Endothelial cell of umbilical vein (primary cell): ENCODE measurements at regions not wholly inside any gene's neighbourhood (a gene's known extent, or its start where the extent isn't known, plus 50 kb on each side); places are given as distances from the start of the nearest gene placed in this dataset.

ENCODE experiments used
- EZH2 ChIP-seq: IDR thresholded peaks from 2 replicates; pipeline ENCODE4 v1.6.1; 2012; ENCODE audit warnings: borderline replicate concordance, low read depth, mild to moderate bottlenecking, moderate library complexity, low read length, inconsistent platforms; ENCODE audit not compliant: severe bottlenecking
- FOS ChIP-seq: IDR thresholded peaks from 2 replicates; pipeline ENCODE4 v1.6.1; 2011; ENCODE audit warnings: mild to moderate bottlenecking, low read length, moderate library complexity, borderline replicate concordance; ENCODE audit not compliant: insufficient read depth
- GATA2 ChIP-seq: IDR thresholded peaks from 2 replicates; pipeline ENCODE4 v1.7.0; 2011; ENCODE audit warnings: low read depth, mild to moderate bottlenecking, moderate library complexity, mixed read lengths, low read length; ENCODE audit not compliant: insufficient read length, insufficient read depth
- JUN ChIP-seq: IDR thresholded peaks from 2 replicates; pipeline ENCODE4 v1.6.1; 2011; ENCODE audit warnings: borderline replicate concordance, low read depth; ENCODE audit not compliant: insufficient read length, insufficient read depth
- POLR2A ChIP-seq: IDR thresholded peaks from 2 replicates; pipeline ENCODE4 v1.6.1; 2012; ENCODE audit warnings: low read depth, mild to moderate bottlenecking, control low read depth, low read length
- POLR2AphosphoS5 ChIP-seq: IDR thresholded peaks from 2 replicates; pipeline ENCODE4 v1.6.1; 2012; ENCODE audit warnings: low read depth, mild to moderate bottlenecking, control low read depth, low read length, moderate library complexity; ENCODE audit not compliant: insufficient read depth
- TF ChIP-seq, protein P1 (sequence below), 2 donors: IDR thresholded peaks; 1 replicate in 1 of 2; 2 replicates in 1 of 2; pipeline ENCODE4 v1.5.1; 2011; ENCODE audit warnings: low read length in 2 of 2, mild to moderate bottlenecking in 2 of 2, moderate library complexity in 2 of 2, control low read depth in 1 of 2, inconsistent platforms in 1 of 2, low read depth in 1 of 2; ENCODE audit not compliant: insufficient read depth in 1 of 2; ENCODE audit errors: extremely low read depth in 1 of 2

- TF ChIP-seq GATA2 = no peak
- no peak for TF ChIP-seq POLR2A
- TF ChIP-seq, protein P1, sequence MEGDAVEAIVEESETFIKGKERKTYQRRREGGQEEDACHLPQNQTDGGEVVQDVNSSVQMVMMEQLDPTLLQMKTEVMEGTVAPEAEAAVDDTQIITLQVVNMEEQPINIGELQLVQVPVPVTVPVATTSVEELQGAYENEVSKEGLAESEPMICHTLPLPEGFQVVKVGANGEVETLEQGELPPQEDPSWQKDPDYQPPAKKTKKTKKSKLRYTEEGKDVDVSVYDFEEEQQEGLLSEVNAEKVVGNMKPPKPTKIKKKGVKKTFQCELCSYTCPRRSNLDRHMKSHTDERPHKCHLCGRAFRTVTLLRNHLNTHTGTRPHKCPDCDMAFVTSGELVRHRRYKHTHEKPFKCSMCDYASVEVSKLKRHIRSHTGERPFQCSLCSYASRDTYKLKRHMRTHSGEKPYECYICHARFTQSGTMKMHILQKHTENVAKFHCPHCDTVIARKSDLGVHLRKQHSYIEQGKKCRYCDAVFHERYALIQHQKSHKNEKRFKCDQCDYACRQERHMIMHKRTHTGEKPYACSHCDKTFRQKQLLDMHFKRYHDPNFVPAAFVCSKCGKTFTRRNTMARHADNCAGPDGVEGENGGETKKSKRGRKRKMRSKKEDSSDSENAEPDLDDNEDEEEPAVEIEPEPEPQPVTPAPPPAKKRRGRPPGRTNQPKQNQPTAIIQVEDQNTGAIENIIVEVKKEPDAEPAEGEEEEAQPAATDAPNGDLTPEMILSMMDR (IDR thresholded peaks at IDR 0.05; ENCODE audit: extremely low read depth in 1 of 2, insufficient read depth in 1 of 2, low read depth in 1 of 2, low read length in 2 of 2) = no peak
- TF ChIP-seq FOS = no peak
- TF ChIP-seq JUN = no peak
- TF ChIP-seq POLR2AphosphoS5 = no peak
- no peak for TF ChIP-seq EZH2
Measured at GRCh38 chrX:137172317-137172948, 138.6 kb upstream of the GPR101 start.
